ENCODE measurements at regions not wholly inside any gene's neighbourhood (a gene's known extent, or its start where the extent isn't known, plus 50 kb on each side); places are given as distances from the start of the nearest gene placed in this dataset.

DNA sequence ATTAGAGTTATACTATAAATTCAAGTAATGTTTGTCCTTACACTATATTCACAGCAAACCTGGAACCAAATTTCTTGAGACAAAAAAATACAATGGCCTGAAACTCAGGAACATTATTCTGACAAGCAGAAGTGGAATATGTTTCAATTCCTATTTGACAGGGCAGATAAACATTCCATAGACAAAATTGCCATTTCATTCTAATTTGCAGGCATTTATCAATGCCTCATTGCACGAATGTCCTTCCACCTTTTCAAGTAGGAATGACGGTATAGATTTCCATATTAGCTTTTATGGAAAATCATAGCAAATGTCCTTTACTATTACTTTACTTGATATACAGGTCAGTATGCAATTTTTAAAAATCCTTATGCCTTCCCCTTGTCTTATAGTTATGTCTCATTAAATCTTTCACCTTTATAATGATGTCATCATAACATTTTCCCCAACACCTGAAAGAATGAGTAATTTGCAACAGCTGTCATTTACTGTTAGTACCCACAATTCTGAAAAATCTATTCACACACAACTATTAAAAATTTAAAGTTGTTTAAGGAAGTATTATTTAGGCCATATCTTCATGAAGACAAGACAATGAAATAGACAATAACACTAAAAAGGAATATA, 299.7 kb upstream of the SEMA3C start:
- H3K4me3 ChIP-seq (replicated peaks in 1 of 2; ENCODE audit: low read depth in 2 of 2, low read length in 2 of 2), result no peak overlapping the region
- no peak for TF ChIP-seq CTCF (IDR thresholded peaks at IDR 0.05; ENCODE audit: low read depth, low read length)
- no peak for DNase-seq (ENCODE audit: low read depth in 2 of 2)

DNA sequence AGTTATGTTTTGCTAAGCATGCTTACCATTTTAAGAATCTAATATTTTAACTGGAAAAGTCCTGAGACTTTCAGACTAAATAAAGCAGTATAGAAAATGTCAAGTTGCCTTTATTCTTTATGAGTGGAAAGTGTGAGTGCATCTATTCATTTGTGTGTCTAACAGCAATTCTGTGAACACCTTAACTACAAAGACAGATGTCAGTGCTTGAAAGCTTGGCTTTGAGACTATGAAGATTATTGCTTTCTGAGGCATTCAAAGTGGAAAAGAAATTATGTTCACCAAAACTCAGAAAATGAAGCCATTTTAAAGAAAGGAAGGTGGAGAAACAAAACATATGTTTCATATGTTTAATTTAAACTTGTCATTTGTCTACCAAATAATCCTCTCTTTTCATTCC, 294.5 kb upstream of the SEMA3C start:
- no peak for DNase-seq (ENCODE audit: low read depth in 2 of 2)
- no peak for TF ChIP-seq CTCF (IDR thresholded peaks at IDR 0.05; ENCODE audit: low read depth, low read length)
- H3K4me3 ChIP-seq (replicated peaks in 1 of 2; ENCODE audit: low read depth in 2 of 2, low read length in 2 of 2), result no peak overlapping the region

DNA sequence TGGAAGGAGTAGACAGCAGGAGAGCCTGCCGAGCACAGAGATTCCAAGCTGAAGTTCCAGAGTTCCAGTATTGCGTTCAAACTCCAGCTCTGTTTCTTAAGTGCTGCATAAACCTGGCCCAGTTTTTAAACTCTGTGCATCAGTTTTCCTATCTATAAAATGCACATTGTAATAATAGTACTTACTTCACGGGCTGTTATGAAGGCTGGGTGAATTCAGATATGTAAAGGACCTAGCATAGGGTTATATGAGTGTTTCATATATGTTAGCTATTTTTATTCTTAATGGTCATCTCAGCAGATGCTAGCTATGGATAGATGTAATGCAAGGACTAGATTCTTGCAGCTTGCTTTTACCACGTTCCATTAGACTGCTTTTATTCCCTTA, 293.1 kb upstream of the SEMA3C start:
- no peak overlapping the region for H3K4me3 ChIP-seq (replicated peaks in 1 of 2; ENCODE audit: low read depth in 2 of 2, low read length in 2 of 2)
- no peak for TF ChIP-seq CTCF (IDR thresholded peaks at IDR 0.05; ENCODE audit: low read depth, low read length)
- no peak for DNase-seq (ENCODE audit: low read depth in 2 of 2)

- H3K4me3 ChIP-seq (replicated peaks in 1 of 2; ENCODE audit: low read depth in 2 of 2, low read length in 2 of 2), result no peak overlapping the region
- TF ChIP-seq CTCF (IDR thresholded peaks at IDR 0.05; ENCODE audit: low read depth, low read length), result no peak
- DNase-seq (ENCODE audit: low read depth in 2 of 2), result peak; percentile 55 to 85
Observed at GRCh38 chr7:81211204-81211933, 292.5 kb upstream of the SEMA3C start.

DNA sequence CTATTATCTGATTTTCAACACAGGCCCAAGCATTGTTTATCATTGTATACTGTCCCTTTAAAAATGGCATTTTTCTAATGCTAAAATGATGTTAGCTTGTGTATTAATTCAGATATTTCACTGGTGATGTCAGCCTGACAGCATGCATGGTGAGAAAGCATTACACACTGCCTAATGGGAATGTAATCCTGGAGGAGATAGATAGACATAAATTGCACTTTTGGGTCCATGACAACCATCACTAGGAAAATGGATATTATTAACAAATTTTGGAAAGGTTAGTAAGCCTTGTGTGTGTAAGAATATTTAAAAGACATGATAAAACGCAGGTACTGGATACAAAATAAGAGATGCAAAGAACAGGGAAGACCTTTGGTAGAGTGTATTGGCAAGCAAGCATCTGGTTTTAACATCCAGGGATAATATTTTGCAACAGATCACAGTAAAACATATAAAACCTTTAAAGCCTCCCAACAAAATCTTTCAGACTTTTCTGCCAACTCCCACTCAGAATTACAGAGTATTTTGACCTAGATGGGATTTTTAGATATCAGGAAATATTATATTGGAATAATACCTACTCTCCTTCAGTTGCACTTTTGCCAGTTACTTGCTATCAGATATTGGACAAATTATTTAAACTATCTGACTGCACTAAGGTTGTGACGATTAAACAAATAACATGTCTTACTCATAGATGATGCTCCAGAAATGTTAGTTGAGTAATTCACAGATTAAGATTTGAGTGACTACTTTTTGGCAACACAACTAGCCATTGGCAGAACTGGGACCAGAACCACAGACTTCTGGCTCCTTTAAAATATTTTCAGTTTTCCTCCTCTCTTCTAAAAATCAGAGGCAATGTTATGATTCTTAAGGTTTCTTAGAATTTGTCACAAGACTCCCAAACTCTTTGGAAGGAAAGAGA, 291.6 kb upstream of the SEMA3C start:
- peak; percentile 68 to 73 for DNase-seq (ENCODE audit: low read depth in 2 of 2)
- H3K4me3 ChIP-seq (replicated peaks in 1 of 2; ENCODE audit: low read depth in 2 of 2, low read length in 2 of 2), result no peak overlapping the region
- no peak for TF ChIP-seq CTCF (IDR thresholded peaks at IDR 0.05; ENCODE audit: low read depth, low read length)

DNA sequence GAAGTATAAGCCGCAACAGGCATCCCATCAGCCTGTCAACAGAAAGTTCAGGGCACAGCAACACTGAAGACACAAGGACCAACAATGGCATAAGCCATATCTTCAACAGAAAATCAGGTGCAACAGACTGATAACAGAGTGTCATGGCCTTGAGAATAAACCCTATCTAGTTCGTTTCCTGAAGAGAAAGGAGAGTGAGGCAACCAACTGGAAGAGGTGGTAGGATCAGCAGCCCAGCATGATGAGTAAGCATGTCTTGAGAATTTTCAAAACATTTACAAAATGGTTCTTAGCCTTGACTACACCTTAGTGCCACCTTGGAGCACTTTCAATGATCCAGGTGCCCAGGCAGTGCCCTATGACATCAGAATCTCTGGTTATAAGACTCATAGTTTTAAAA, 290.2 kb upstream of the SEMA3C start:
- peak in 1 of 2 donors; percentile 24 for DNase-seq (ENCODE audit: low read depth in 2 of 2)
- no peak for TF ChIP-seq CTCF (IDR thresholded peaks at IDR 0.05; ENCODE audit: low read depth, low read length)
- no peak overlapping the region for H3K4me3 ChIP-seq (replicated peaks in 1 of 2; ENCODE audit: low read depth in 2 of 2, low read length in 2 of 2)

Data from cardiac fibroblast (primary cell).